IMR-90 (cell line): ENCODE measurements at regions not wholly inside any gene's neighbourhood (a gene's known extent, or its start where the extent isn't known, plus 50 kb on each side); places are given as distances from the start of the nearest gene placed in this dataset.
"Not testable (repeated sequence)": the region's sequence is repeated elsewhere in the genome, so short reads cannot be mapped to it uniquely, and the experiment has no call there.

ENCODE experiments used
- BHLHE40 ChIP-seq: fragments of 150-350 bp; IDR thresholded peaks from 2 replicates; pipeline ENCODE4 v1.6.1; 2016; ENCODE audit warnings: mild to moderate bottlenecking, low read depth, low read length
- CEBPB ChIP-seq: IDR thresholded peaks from 2 replicates; pipeline ENCODE4 v1.6.1; 2012; ENCODE audit warnings: low read depth, low read length, improper control_type of control experiment
- CHD1 ChIP-seq: IDR thresholded peaks from 2 replicates; pipeline ENCODE4 v1.6.1; 2012; ENCODE audit warnings: low read depth, low read length, improper control_type of control experiment
- CTCF ChIP-seq: conservative IDR thresholded peaks from 2 replicates; pipeline ENCODE4 v1.5.1; 2012; ENCODE audit warnings: mild to moderate bottlenecking, low read depth, low read length, improper control_type of control experiment
- FOS ChIP-seq: fragments of 150-350 bp; IDR thresholded peaks from 2 replicates; pipeline ENCODE4 v1.6.1; 2016; ENCODE audit warnings: low read depth, low read length
- MAZ ChIP-seq: IDR thresholded peaks from 2 replicates; pipeline ENCODE4 v1.6.1; 2012; ENCODE audit warnings: low read depth, mild to moderate bottlenecking, low read length, improper control_type of control experiment, moderate library complexity, borderline replicate concordance
- MXI1 ChIP-seq: IDR thresholded peaks from 2 replicates; pipeline ENCODE4 v1.6.1; 2012; ENCODE audit warnings: low read depth, mild to moderate bottlenecking, low read length, moderate library complexity, borderline replicate concordance
- NFE2L2 ChIP-seq: fragments of 150-350 bp; IDR thresholded peaks from 2 replicates; pipeline ENCODE4 v1.6.1; 2016; ENCODE audit warnings: low read depth, mild to moderate bottlenecking, low read length
- POLR2A ChIP-seq: IDR thresholded peaks from 2 replicates; pipeline ENCODE4 v1.6.1; 2012; ENCODE audit warnings: mild to moderate bottlenecking, low read depth, low read length
- RAD21 ChIP-seq: IDR thresholded peaks from 2 replicates; pipeline ENCODE4 v1.6.1; 2012; ENCODE audit warnings: low read length, improper control_type of control experiment
- RFX5 ChIP-seq: IDR thresholded peaks from 2 replicates; pipeline ENCODE4 v1.8.0; 2012; ENCODE audit warnings: low read depth, mild to moderate bottlenecking, low read length, moderate library complexity
- SMC3 ChIP-seq: fragments of 150-350 bp; IDR thresholded peaks from 2 replicates; pipeline ENCODE4 v1.6.1; 2016; ENCODE audit warnings: low read depth, mild to moderate bottlenecking, antibody characterized with exemption, low read length, moderate library complexity
- USF2 ChIP-seq: fragments of 150-350 bp; IDR thresholded peaks from 2 replicates; pipeline ENCODE4 v1.6.1; 2017; ENCODE audit warnings: mild to moderate bottlenecking, antibody characterized with exemption, low read length, low read depth
- TF ChIP-seq, protein P1 (sequence below): fragments of 150-350 bp; IDR thresholded peaks from 2 replicates; pipeline ENCODE4 v1.6.1; 2016; ENCODE audit warnings: low read depth, mild to moderate bottlenecking, low read length, moderate library complexity, borderline replicate concordance

- not testable (repeated sequence) for TF ChIP-seq CHD1, RAD21, CTCF, POLR2A, USF2, MXI1, SMC3, MAZ, RFX5, NFE2L2, FOS, CEBPB, BHLHE40
- TF ChIP-seq, protein P1, sequence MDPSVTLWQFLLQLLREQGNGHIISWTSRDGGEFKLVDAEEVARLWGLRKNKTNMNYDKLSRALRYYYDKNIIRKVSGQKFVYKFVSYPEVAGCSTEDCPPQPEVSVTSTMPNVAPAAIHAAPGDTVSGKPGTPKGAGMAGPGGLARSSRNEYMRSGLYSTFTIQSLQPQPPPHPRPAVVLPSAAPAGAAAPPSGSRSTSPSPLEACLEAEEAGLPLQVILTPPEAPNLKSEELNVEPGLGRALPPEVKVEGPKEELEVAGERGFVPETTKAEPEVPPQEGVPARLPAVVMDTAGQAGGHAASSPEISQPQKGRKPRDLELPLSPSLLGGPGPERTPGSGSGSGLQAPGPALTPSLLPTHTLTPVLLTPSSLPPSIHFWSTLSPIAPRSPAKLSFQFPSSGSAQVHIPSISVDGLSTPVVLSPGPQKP, result not testable (repeated sequence)
Measured at GRCh38 chr6:58011954-58012600, 694.6 kb downstream of the PRIM2 start.
